Calu3 (cell line): ENCODE measurements at regions not wholly inside any gene's neighbourhood (a gene's known extent, or its start where the extent isn't known, plus 50 kb on each side); places are given as distances from the start of the nearest gene placed in this dataset.

Source experiments
- BruUV-seq: library from RNA; stranded (reverse); fragments of 400-500 nt; replicated peaks from 2 replicates; lab custom pipeline; 2021; lab: Mats Ljungman, UMichigan
- CTCF ChIA-PET: fragments of 300-600 bp; sonication (Branson Sonifier 250); formaldehyde crosslinking; loops from one replicate; lab custom pipeline; 2022; ENCODE audit warnings: antibody characterized with exemption; lab: Charles Lee
- DNase-seq: peaks from one replicate; pipeline ENCODE4 v3.0.0; 2022
- H3K27ac Mint-ChIP-seq: one replicate; pipeline ENCODE4 v1.8.0; 2022; ENCODE audit warnings: mixed read lengths; ENCODE audit not compliant: unreplicated experiment
- H3K27me3 Mint-ChIP-seq: one replicate; pipeline ENCODE4 v1.8.0; 2022; ENCODE audit warnings: mixed read lengths; ENCODE audit not compliant: unreplicated experiment
- H3K36me3 Mint-ChIP-seq: one replicate; pipeline ENCODE4 v1.8.0; 2022; ENCODE audit warnings: mild to moderate bottlenecking, moderate library complexity, mixed read lengths; ENCODE audit not compliant: insufficient read depth, unreplicated experiment
- H3K4me1 Mint-ChIP-seq: one replicate; pipeline ENCODE4 v1.8.0; 2022; ENCODE audit warnings: mild to moderate bottlenecking, low read depth, mixed read lengths; ENCODE audit not compliant: unreplicated experiment
- H3K4me3 Mint-ChIP-seq: one replicate; pipeline ENCODE4 v1.8.0; 2022; ENCODE audit warnings: mild to moderate bottlenecking, low read depth, moderate library complexity, mixed read lengths; ENCODE audit not compliant: unreplicated experiment
- H3K9me3 Mint-ChIP-seq: one replicate; pipeline ENCODE4 v1.8.0; 2022; ENCODE audit warnings: low read depth, mixed read lengths; ENCODE audit not compliant: unreplicated experiment
- CTCF ChIP-seq: fragments of 200-600 bp; IDR thresholded peaks from one replicate; pipeline ENCODE4 v1.8.0; 2022; ENCODE audit warnings: antibody characterized with exemption; ENCODE audit not compliant: unreplicated experiment
- intact Hi-C: fragments of 100-400 bp; cut with micrococcal nuclease; formaldehyde crosslinking; loops from one replicate; pipeline ENCODE4 v1.10.0; 2022; ENCODE audit not compliant: unreplicated experiment

- CTCF ChIA-PET = no interaction called here
- Mint-ChIP-seq H3K36me3 (no peaks in the 10 kb centered on the region), H3K27me3 (no peaks in the 10 kb centered on the region), H3K4me3 (no peak overlapping the region), H3K27ac (no peak overlapping the region), H3K4me1 (no peaks in the 10 kb centered on the region), H3K9me3 (no peaks in the 10 kb centered on the region)
- no TSS peak for BruUV-seq
- no peak for TF ChIP-seq CTCF
- no peak for DNase-seq
- intact Hi-C loops = no loop called here
Observed at GRCh38 chr4:111696505-111696904, 448.7 kb upstream of the FAM241A start.

- no peak for DNase-seq
- CTCF ChIA-PET = no interaction called here
- H3K9me3 Mint-ChIP-seq = no peaks in the 10 kb centered on the region
- intact Hi-C loops = no loop called here
- H3K4me1 Mint-ChIP-seq = no peaks in the 10 kb centered on the region
- BruUV-seq = no TSS peak
- no peak overlapping the region for H3K27ac Mint-ChIP-seq
- no peak overlapping the region for H3K4me3 Mint-ChIP-seq
- no peaks in the 10 kb centered on the region for H3K36me3 Mint-ChIP-seq
- no peak for TF ChIP-seq CTCF
- no peaks in the 10 kb centered on the region for H3K27me3 Mint-ChIP-seq
Observed at GRCh38 chr4:111697176-111697942, 447.9 kb upstream of the FAM241A start.

GRCh38 chr4:111698361-111698760, 446.9 kb upstream of the FAM241A start:
- Mint-ChIP-seq H3K4me1 (no peaks in the 10 kb centered on the region), H3K27me3 (no peaks in the 10 kb centered on the region), H3K36me3 (no peaks in the 10 kb centered on the region), H3K27ac (no peak overlapping the region), H3K9me3 (no peaks in the 10 kb centered on the region), H3K4me3 (no peak overlapping the region)
- intact Hi-C loops = no loop called here
- no peak for TF ChIP-seq CTCF
- no TSS peak for BruUV-seq
- DNase-seq = no peak
- CTCF ChIA-PET = no interaction called here

- H3K27ac Mint-ChIP-seq = no peak overlapping the region
- H3K36me3 Mint-ChIP-seq = no peaks in the 10 kb centered on the region
- H3K27me3 Mint-ChIP-seq = no peaks in the 10 kb centered on the region
- H3K9me3 Mint-ChIP-seq = no peaks in the 10 kb centered on the region
- H3K4me3 Mint-ChIP-seq = no peak overlapping the region
- DNase-seq = no peak
- intact Hi-C loops = no loop called here
- no TSS peak for BruUV-seq
- H3K4me1 Mint-ChIP-seq = no peaks in the 10 kb centered on the region
- TF ChIP-seq CTCF = no peak
- CTCF ChIA-PET = no interaction called here
Observed at GRCh38 chr4:111699165-111699564, 446.1 kb upstream of the FAM241A start.
